Stimulated activated naive B cell treated with anti-CD40 and anti-IgM and Interleukin-4, amounts not matched to agents 10 μg/mL and 1 μg/mL and 100 μg/mL, for 72 hours (primary cell): ENCODE measurements at regions not wholly inside any gene's neighbourhood (a gene's known extent, or its start where the extent isn't known, plus 50 kb on each side); places are given as distances from the start of the nearest gene placed in this dataset.

Experiments
- ATAC-seq, 2 donors: fragments of 150-1000 bp; cut with Tn5 transposase; replicated peaks; 2 replicates each; pipeline ENCODE4 v1.10.0; 2021; ENCODE audit warnings: moderate library complexity in 1 of 2
- DNase-seq: peaks from one replicate; pipeline ENCODE4 v3.0.0; 2021
- H3K27ac Mint-ChIP-seq: one replicate; pipeline ENCODE4 v1.8.0; 2022; ENCODE audit warnings: mild to moderate bottlenecking, mixed read lengths
- H3K27me3 Mint-ChIP-seq, 2 donors: one replicate each; pipeline ENCODE4 v1.8.0; 2022; ENCODE audit warnings: mixed read lengths in 2 of 2
- H3K36me3 Mint-ChIP-seq, 2 donors: one replicate each; pipeline ENCODE4 v1.8.0; 2022; ENCODE audit warnings: mixed read lengths in 2 of 2, mild to moderate bottlenecking in 1 of 2
- H3K4me1 Mint-ChIP-seq, 2 donors: one replicate each; pipeline ENCODE4 v1.8.0; 2022; ENCODE audit warnings: mixed read lengths in 2 of 2, mild to moderate bottlenecking in 1 of 2
- H3K4me3 Mint-ChIP-seq, 2 donors: one replicate each; pipeline ENCODE4 v1.8.0; 2022; ENCODE audit warnings: mild to moderate bottlenecking in 2 of 2, mixed read lengths in 2 of 2, moderate library complexity in 1 of 2
- H3K9me3 Mint-ChIP-seq, 2 donors: one replicate each; pipeline ENCODE4 v1.8.0; 2022; ENCODE audit warnings: mixed read lengths in 2 of 2, mild to moderate bottlenecking in 1 of 2

DNA sequence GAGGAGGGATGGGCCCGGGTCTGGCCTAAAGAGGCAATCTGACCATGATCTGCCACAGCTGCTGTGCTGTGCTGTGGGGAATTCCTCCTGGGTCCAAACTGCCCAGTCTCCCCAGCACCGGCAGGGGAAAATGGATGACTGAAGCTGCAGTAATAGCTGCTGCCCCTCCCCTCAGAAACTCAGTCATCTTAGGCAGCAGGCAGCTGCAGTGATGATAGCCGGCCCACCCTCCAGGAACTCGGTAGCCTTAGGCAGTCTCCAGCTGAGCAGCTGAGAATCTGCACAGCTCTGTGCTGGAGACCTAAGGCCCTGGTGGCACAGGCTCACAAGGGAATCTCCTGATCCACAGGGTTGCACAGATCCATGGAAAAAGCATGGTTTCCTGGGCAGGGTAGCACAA lies 113.4 kb upstream of the USP38 start:
- Mint-ChIP-seq H3K4me3 (no peak overlapping the region), H3K27ac (no peak overlapping the region), H3K9me3 (peaks cover 8 to 19% of the 10 kb centered on the region in 2 donors), H3K36me3 (no peaks in the 10 kb centered on the region), H3K27me3 (peaks cover 0 to 22% of the 10 kb centered on the region in 2 donors), H3K4me1 (no peaks in the 10 kb centered on the region)
- ATAC-seq (no peak), DNase-seq (no peak)

DNA sequence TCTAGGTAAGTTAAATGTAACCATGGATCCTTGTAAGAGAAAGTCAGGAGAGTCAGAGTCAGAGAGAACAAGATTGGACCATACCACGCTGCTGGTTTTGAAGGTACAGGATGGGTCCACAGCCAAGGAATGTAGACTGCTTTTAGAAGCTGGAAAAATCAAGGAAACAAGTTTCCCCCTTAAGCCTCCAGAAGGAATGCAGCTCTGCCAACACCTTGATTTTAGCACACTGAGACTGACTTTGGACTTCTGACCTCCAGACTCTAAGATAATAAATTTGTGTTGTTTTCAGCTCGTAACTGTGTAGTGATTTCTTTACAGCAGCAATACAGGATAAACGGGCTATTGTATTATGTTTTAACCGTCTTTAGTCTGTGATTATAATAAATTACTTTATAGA lies 108.0 kb upstream of the USP38 start:
- Mint-ChIP-seq H3K27ac (no peak overlapping the region), H3K4me3 (no peak overlapping the region), H3K9me3 (peaks cover 0 to 3% of the 10 kb centered on the region in 2 donors), H3K27me3 (peaks cover 0 to 6% of the 10 kb centered on the region in 2 donors), H3K36me3 (no peaks in the 10 kb centered on the region), H3K4me1 (no peaks in the 10 kb centered on the region)
- ATAC-seq (no peak), DNase-seq (no peak)

- DNase-seq (no peak), ATAC-seq (no peak)
- Mint-ChIP-seq H3K4me1 (no peaks in the 10 kb centered on the region), H3K4me3 (no peak overlapping the region), H3K27ac (no peak overlapping the region), H3K36me3 (no peaks in the 10 kb centered on the region), H3K27me3 (peaks cover 0 to 6% of the 10 kb centered on the region in 2 donors), H3K9me3 (no peaks in the 10 kb centered on the region)
Measured at GRCh38 chr4:143082701-143083100, 102.0 kb upstream of the USP38 start.

GRCh38 chr4:143083756-143084472 lies 100.8 kb upstream of the USP38 start:
- Mint-ChIP-seq H3K27me3 (peaks cover 0 to 6% of the 10 kb centered on the region in 2 donors), H3K9me3 (no peaks in the 10 kb centered on the region), H3K4me1 (no peaks in the 10 kb centered on the region), H3K36me3 (no peaks in the 10 kb centered on the region), H3K4me3 (no peak overlapping the region), H3K27ac (no peak overlapping the region)
- ATAC-seq: no peak
- DNase-seq: no peak

DNA sequence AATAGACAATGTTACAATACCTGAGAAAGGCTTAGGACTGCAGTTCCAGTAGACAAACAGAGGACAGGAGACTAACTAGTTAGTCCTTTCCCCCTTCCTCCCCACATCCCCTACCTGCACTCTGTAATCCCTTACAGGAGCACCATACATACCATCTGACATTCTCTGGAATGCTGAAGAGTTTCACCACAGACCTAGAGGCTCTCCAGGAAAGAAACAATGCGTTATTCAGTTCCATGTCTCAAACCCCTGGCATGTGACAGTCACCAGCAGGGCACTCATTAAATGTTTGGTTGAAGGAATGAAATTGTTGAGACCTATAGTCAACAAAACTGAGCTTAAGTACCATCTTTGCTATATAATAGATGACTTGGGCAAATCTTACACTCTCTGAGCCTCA lies 100.2 kb upstream of the USP38 start:
- Mint-ChIP-seq H3K36me3 (no peaks in the 10 kb centered on the region), H3K27me3 (peaks cover 0 to 3% of the 10 kb centered on the region in 2 donors), H3K4me3 (no peak overlapping the region), H3K27ac (no peak overlapping the region), H3K4me1 (no peaks in the 10 kb centered on the region), H3K9me3 (no peaks in the 10 kb centered on the region)
- ATAC-seq (no peak), DNase-seq (no peak)

GRCh38 chr4:143085224-143085623 lies 99.5 kb upstream of the USP38 start:
- Mint-ChIP-seq H3K27ac (no peak overlapping the region), H3K4me3 (no peak overlapping the region), H3K36me3 (no peaks in the 10 kb centered on the region), H3K9me3 (peaks cover 0 to 2% of the 10 kb centered on the region in 2 donors), H3K27me3 (no peaks in the 10 kb centered on the region), H3K4me1 (no peaks in the 10 kb centered on the region)
- no peak for DNase-seq
- no peak for ATAC-seq

- no peak for ATAC-seq
- H3K4me3 Mint-ChIP-seq: no peak overlapping the region
Measured at GRCh38 chr4:143085659-143086058, 99.1 kb upstream of the USP38 start.

DNA sequence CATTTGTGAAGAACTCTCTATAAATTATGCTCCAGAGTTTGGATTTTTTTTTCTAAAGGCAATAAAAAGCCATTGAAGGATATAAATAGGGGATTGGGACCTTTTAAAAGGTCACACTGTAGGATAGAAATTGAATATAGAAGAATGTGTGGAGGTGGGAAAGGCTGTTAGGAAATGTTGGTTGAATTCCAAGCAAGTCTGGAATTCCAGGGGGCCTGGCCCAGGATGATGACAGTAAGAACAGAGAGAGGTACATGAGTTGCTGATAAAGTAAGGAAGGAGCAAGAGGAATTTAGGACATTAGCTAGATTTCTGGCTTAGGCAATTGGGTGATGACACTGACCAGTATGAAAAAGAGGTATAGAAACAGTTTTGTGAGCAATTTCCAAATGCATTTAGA lies 95.4 kb upstream of the USP38 start:
- Mint-ChIP-seq H3K4me3 (no peak overlapping the region), H3K27ac (no peak overlapping the region), H3K27me3 (no peaks in the 10 kb centered on the region), H3K36me3 (peaks cover 0 to 5% of the 10 kb centered on the region in 2 donors), H3K4me1 (no peaks in the 10 kb centered on the region), H3K9me3 (peaks cover 6% of the 10 kb centered on the region in 2 donors)
- no peak for DNase-seq
- ATAC-seq: no peak

More at GRCh38 chr4:143085659-143086058, 99.1 kb upstream of the USP38 start:
- no peaks in the 10 kb centered on the region for H3K27me3 Mint-ChIP-seq
- H3K9me3 Mint-ChIP-seq: peaks cover 3 to 5% of the 10 kb centered on the region in 2 donors
- H3K4me1 Mint-ChIP-seq: no peaks in the 10 kb centered on the region
- no peak for DNase-seq
- no peak overlapping the region for H3K27ac Mint-ChIP-seq
- peaks cover 0 to 2% of the 10 kb centered on the region in 2 donors for H3K36me3 Mint-ChIP-seq

GRCh38 chr4:143089847-143090246 lies 94.9 kb upstream of the USP38 start:
- peaks cover 0 to 5% of the 10 kb centered on the region in 2 donors for H3K36me3 Mint-ChIP-seq
- H3K4me3 Mint-ChIP-seq: no peak overlapping the region
- no peaks in the 10 kb centered on the region for H3K4me1 Mint-ChIP-seq
- no peak overlapping the region for H3K27ac Mint-ChIP-seq
- ATAC-seq (no peak), DNase-seq (no peak)
- no peaks in the 10 kb centered on the region for H3K27me3 Mint-ChIP-seq
- peaks cover 6% of the 10 kb centered on the region in 2 donors for H3K9me3 Mint-ChIP-seq

GRCh38 chr4:143091862-143092261 lies 92.9 kb upstream of the USP38 start:
- H3K27me3 Mint-ChIP-seq: no peaks in the 10 kb centered on the region
- peaks cover 0 to 5% of the 10 kb centered on the region in 2 donors for H3K36me3 Mint-ChIP-seq
- H3K27ac Mint-ChIP-seq: no peak overlapping the region
- H3K4me1 Mint-ChIP-seq: no peaks in the 10 kb centered on the region
- no peak overlapping the region for H3K4me3 Mint-ChIP-seq
- no peak for DNase-seq
- no peak for ATAC-seq
- H3K9me3 Mint-ChIP-seq: peaks cover 6 to 8% of the 10 kb centered on the region in 2 donors

DNA sequence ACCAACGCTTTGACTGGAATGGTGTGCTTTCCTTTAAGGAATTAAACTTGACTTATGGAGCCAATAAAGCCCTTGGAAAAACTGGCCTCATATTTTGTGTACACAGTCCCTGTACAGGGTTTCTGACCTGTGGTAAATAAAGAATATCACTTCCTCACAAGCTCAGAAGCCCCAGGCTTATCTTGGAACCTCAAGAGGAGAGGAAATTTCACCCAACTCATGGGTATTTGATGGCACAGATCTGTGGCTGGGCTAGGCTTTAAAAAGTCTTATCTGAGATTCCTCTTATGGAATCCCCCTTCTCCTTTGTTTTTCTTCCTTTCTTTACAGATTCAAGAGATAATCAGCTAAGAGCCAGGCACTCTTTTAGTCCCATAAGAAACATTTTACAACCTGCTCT lies 89.3 kb upstream of the USP38 start:
- Mint-ChIP-seq H3K36me3 (peaks cover 0 to 5% of the 10 kb centered on the region in 2 donors), H3K4me1 (no peaks in the 10 kb centered on the region), H3K9me3 (peaks cover 5 to 8% of the 10 kb centered on the region in 2 donors), H3K4me3 (no peak overlapping the region), H3K27me3 (no peaks in the 10 kb centered on the region), H3K27ac (no peak overlapping the region)
- DNase-seq (no peak), ATAC-seq (no peak)

GRCh38 chr4:143097751-143098150 lies 87.0 kb upstream of the USP38 start:
- Mint-ChIP-seq H3K27me3 (no peaks in the 10 kb centered on the region), H3K4me3 (no peak overlapping the region), H3K4me1 (no peaks in the 10 kb centered on the region), H3K9me3 (peaks cover 0 to 4% of the 10 kb centered on the region in 2 donors), H3K36me3 (no peaks in the 10 kb centered on the region), H3K27ac (no peak overlapping the region)
- no peak for DNase-seq
- ATAC-seq: no peak

- Mint-ChIP-seq H3K27me3 (no peaks in the 10 kb centered on the region), H3K27ac (no peak overlapping the region)
Measured at GRCh38 chr4:143099693-143100092, 85.0 kb upstream of the USP38 start.

DNA sequence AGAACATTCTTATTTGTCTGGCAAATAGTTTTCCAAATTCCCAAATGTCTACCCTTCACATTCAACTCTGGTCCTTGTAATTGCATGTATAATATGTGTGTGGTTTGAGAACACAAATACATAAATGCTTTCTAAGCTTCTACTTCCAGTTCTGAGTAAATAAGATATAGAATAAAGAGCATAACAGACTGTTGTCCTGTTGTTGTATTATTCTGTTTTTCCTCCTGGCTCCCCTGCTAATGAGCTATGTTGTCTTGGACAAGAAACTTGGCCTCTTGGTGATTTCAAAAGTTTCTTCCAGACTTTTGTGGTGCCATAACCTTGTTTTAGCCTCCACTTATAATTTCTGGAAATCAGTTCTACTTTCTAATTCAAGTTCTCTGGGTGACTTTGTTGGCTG lies 75.3 kb upstream of the USP38 start:
- Mint-ChIP-seq H3K4me1 (no peaks in the 10 kb centered on the region), H3K27me3 (no peaks in the 10 kb centered on the region), H3K4me3 (no peak overlapping the region), H3K9me3 (peaks cover 7 to 8% of the 10 kb centered on the region in 2 donors), H3K27ac (no peak overlapping the region), H3K36me3 (no peaks in the 10 kb centered on the region)
- ATAC-seq (no peak), DNase-seq (no peak)

More at GRCh38 chr4:143099693-143100092, 85.0 kb upstream of the USP38 start:
- Mint-ChIP-seq H3K9me3 (peaks cover 0 to 4% of the 10 kb centered on the region in 2 donors), H3K36me3 (no peaks in the 10 kb centered on the region), H3K4me3 (no peak overlapping the region), H3K4me1 (no peaks in the 10 kb centered on the region)
- no peak for DNase-seq
- no peak for ATAC-seq

GRCh38 chr4:143118663-143119062 lies 66.1 kb upstream of the USP38 start:
- Mint-ChIP-seq H3K36me3 (peaks cover 0 to 2% of the 10 kb centered on the region in 2 donors), H3K4me1 (no peaks in the 10 kb centered on the region), H3K27me3 (no peaks in the 10 kb centered on the region), H3K9me3 (peaks cover 0 to 5% of the 10 kb centered on the region in 2 donors), H3K27ac (no peak overlapping the region), H3K4me3 (no peak overlapping the region)
- no peak for DNase-seq
- ATAC-seq: no peak
